Mucosa of descending colon (tissue), 3 donors: ENCODE measurements at regions not wholly inside any gene's neighbourhood (a gene's known extent, or its start where the extent isn't known, plus 50 kb on each side); places are given as distances from the start of the nearest gene placed in this dataset.

ENCODE experiments used
- ATAC-seq: fragments of 200-7000 bp; cut with Tn5 transposase; one replicate; pipeline ENCODE4 v1.9.1; 2020; ENCODE audit warnings: mild to moderate bottlenecking, moderate library complexity
- DNase-seq, 3 donors: peaks; one replicate each; pipeline ENCODE4 v3.0.0-alpha.2; 2020
- H3K36me3 ChIP-seq: fragments of 200-600 bp; one replicate; pipeline ENCODE4 v1.8.0; 2021; ENCODE audit warnings: low read depth, mild to moderate bottlenecking
- H3K4me1 ChIP-seq: fragments of 200-600 bp; one replicate; pipeline ENCODE4 v1.8.0; 2021; ENCODE audit warnings: low read depth, mild to moderate bottlenecking
- H3K4me3 ChIP-seq: fragments of 200-600 bp; one replicate; pipeline ENCODE4 v1.8.0; 2021; ENCODE audit warnings: mild to moderate bottlenecking
- H3K9me3 ChIP-seq: fragments of 200-600 bp; one replicate; pipeline ENCODE4 v1.8.0; 2021; ENCODE audit warnings: mild to moderate bottlenecking
- CTCF ChIP-seq: fragments of 200-600 bp; IDR thresholded peaks from one replicate; pipeline ENCODE4 v1.8.0; 2022; ENCODE audit warnings: antibody characterized with exemption, mild to moderate bottlenecking
- intact Hi-C, 2 donors: fragments of 100-400 bp; cut with DNase I in 1 of 2; cut with micrococcal nuclease in 1 of 2; formaldehyde crosslinking; loops; one replicate each; pipeline versions ENCODE4 v1.11.0 to v1.11.1; 2022; cut with DNase I, micrococcal nuclease
- donor health status: DM: no; HTN: no; CAD: no; lungs with moderate emphysema.
- donor health status: DM: no; HTN: no; CAD: no.
- donor health status: DM: no; HTN: yes; CAD: no.

GRCh38 chr1:70891051-70891843 lies 156.4 kb downstream of the PTGER3 start:
- intact Hi-C loops = no loop called here
- ATAC-seq (no peak), DNase-seq (no peak)
- Histone ChIP-seq H3K9me3 (no peaks in the 10 kb centered on the region), H3K4me1 (no peaks in the 10 kb centered on the region), H3K36me3 (no peaks in the 10 kb centered on the region), H3K4me3 (no peak overlapping the region)
- no peak for TF ChIP-seq CTCF

- Histone ChIP-seq H3K36me3 (no peaks in the 10 kb centered on the region), H3K4me3 (no peak overlapping the region), H3K4me1 (no peaks in the 10 kb centered on the region), H3K9me3 (no peaks in the 10 kb centered on the region)
- intact Hi-C loops = no loop called here
- TF ChIP-seq CTCF = no peak
- ATAC-seq (no peak), DNase-seq (no peak)
Measured at GRCh38 chr1:70892140-70892539, 155.5 kb downstream of the PTGER3 start.

GRCh38 chr1:70892930-70893329 lies 154.7 kb downstream of the PTGER3 start:
- Histone ChIP-seq H3K9me3 (no peaks in the 10 kb centered on the region), H3K4me1 (no peaks in the 10 kb centered on the region), H3K4me3 (no peak overlapping the region), H3K36me3 (no peaks in the 10 kb centered on the region)
- DNase-seq (no peak), ATAC-seq (no peak)
- TF ChIP-seq CTCF = no peak
- intact Hi-C loops = no loop called here

GRCh38 chr1:70893381-70893780 lies 154.2 kb downstream of the PTGER3 start:
- Histone ChIP-seq H3K4me1 (no peaks in the 10 kb centered on the region), H3K36me3 (no peaks in the 10 kb centered on the region), H3K9me3 (no peaks in the 10 kb centered on the region), H3K4me3 (no peak overlapping the region)
- DNase-seq (no peak), ATAC-seq (no peak)
- intact Hi-C loops = no loop called here
- no peak for TF ChIP-seq CTCF

GRCh38 chr1:70895531-70895930 lies 152.1 kb downstream of the PTGER3 start:
- no peak for ATAC-seq
- no peaks in the 10 kb centered on the region for H3K9me3 ChIP-seq
- H3K4me3 ChIP-seq = no peak overlapping the region
- TF ChIP-seq CTCF = no peak
- intact Hi-C loops = no loop called here
- H3K36me3 ChIP-seq = no peaks in the 10 kb centered on the region
- DNase-seq = no peak
- no peaks in the 10 kb centered on the region for H3K4me1 ChIP-seq
